ENCODE measurements at regions not wholly inside any gene's neighbourhood (a gene's known extent, or its start where the extent isn't known, plus 50 kb on each side); places are given as distances from the start of the nearest gene placed in this dataset.
"Not testable (repeated sequence)": the region's sequence is repeated elsewhere in the genome, so short reads cannot be mapped to it uniquely, and the experiment has no call there.

DNA sequence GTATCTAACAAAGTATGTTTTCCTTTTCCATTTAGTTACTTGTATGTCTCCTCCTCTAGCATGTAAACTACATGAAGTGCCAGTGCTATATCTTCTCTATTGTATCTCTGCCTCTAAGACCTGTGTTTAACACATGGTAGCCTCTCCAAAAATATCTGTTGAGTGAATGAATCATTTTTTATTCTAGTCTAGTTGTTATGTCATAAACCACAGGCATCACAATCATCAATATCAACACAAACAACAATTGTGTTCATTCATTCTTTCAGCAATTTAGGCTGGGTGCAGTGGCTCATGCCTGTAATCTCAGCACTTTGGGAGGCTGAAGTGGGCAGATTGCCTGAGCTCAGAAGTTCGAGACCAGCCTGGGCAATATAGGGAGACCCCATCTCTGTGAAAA lies 111.6 kb upstream of the EYA4 start:
- H3K4me3 ChIP-seq (ENCODE audit: low read length in 2 of 2): no peak overlapping the region
- H3K9ac ChIP-seq (ENCODE audit: low read depth in 1 of 2, low read length in 2 of 2): no peak overlapping the region
- H3K4me1 ChIP-seq (ENCODE audit: control insufficient read depth in 2 of 2, insufficient read depth in 2 of 2, low read length in 2 of 2): no peaks in the 10 kb centered on the region
- H3K27me3 ChIP-seq (ENCODE audit: control insufficient read depth in 2 of 2, insufficient read depth in 2 of 2, low read length in 2 of 2): no peaks in the 10 kb centered on the region
- no peaks in the 10 kb centered on the region for H3K9me3 ChIP-seq (ENCODE audit: control insufficient read depth in 2 of 2, low read length in 2 of 2)
- H3K27ac ChIP-seq (ENCODE audit: low read depth in 2 of 2, low read length in 2 of 2): no peak overlapping the region
- no peaks in the 10 kb centered on the region for H3K36me3 ChIP-seq (ENCODE audit: control insufficient read depth in 2 of 2, insufficient read depth in 2 of 2, low read length in 2 of 2)

DNA sequence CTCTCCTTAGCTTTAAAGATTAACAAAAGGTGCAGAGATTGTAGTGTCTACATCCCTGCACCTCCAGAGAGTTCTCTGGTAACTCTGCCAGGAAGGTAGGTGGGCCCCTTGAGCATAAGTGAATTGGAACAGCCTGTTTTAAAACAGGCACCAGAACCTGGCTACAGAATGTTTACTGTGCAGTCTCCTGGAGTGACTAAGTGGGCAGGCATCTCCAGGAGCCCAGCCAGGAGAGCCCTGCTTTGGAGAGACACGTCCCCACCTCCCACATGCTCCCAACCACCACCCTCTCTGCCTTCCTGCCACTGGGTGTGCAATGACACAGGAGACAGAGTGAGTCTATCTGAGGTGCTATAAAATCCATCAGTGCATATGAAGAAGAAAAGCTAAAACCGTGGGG lies 110.3 kb upstream of the EYA4 start:
- no peak overlapping the region for H3K9ac ChIP-seq (ENCODE audit: low read depth in 1 of 2, low read length in 2 of 2)
- H3K27me3 ChIP-seq (ENCODE audit: control insufficient read depth in 2 of 2, insufficient read depth in 2 of 2, low read length in 2 of 2): no peaks in the 10 kb centered on the region
- no peaks in the 10 kb centered on the region for H3K36me3 ChIP-seq (ENCODE audit: control insufficient read depth in 2 of 2, insufficient read depth in 2 of 2, low read length in 2 of 2)
- H3K27ac ChIP-seq (ENCODE audit: low read depth in 2 of 2, low read length in 2 of 2): no peak overlapping the region
- H3K4me3 ChIP-seq (ENCODE audit: low read length in 2 of 2): no peak overlapping the region
- H3K9me3 ChIP-seq (ENCODE audit: control insufficient read depth in 2 of 2, low read length in 2 of 2): no peaks in the 10 kb centered on the region
- no peaks in the 10 kb centered on the region for H3K4me1 ChIP-seq (ENCODE audit: control insufficient read depth in 2 of 2, insufficient read depth in 2 of 2, low read length in 2 of 2)

DNA sequence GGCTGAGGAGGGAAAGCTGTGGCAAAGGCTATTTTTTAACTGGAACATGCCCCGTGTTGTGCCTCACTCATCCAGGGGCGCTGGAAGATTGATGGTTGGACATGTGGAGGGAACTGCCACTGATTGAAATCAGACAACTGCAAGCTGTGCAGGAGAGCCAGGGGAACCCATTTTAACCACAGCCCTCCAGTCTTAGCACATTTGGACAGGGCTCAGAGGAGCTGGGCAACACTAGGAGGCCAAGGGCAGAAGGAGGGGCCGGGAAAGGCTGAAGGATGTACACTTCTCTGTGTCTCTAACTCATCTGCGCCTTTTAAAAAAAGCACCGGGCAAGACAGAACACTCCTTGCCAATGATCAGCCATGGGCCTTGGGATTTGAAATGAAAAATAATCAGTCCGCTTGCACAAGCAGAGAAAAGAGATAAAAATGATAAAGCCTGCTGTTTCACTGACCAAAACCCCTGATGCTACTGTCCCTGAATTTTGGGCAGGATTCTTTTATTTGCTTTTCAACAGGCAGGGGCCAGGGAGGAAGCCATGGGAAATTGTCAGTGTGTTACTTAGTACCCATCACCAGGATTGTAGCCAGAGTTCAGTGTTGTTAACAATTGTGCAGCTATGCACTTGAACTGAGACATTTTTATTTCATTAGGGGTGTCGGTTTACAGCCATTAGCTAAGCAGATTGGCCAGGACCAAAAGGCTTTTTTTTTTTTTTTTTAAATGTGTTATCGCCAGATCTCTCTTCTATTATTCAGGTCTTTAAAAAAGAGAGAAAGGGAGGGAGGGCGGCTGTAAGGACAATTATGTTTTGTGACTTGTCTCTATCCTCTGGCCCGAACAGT lies 109.3 kb upstream of the EYA4 start:
- Histone ChIP-seq H3K36me3 (ENCODE audit: control insufficient read depth in 2 of 2, insufficient read depth in 2 of 2, low read length in 2 of 2) (no peaks in the 10 kb centered on the region), H3K4me1 (ENCODE audit: control insufficient read depth in 2 of 2, insufficient read depth in 2 of 2, low read length in 2 of 2) (no peaks in the 10 kb centered on the region)

DNA sequence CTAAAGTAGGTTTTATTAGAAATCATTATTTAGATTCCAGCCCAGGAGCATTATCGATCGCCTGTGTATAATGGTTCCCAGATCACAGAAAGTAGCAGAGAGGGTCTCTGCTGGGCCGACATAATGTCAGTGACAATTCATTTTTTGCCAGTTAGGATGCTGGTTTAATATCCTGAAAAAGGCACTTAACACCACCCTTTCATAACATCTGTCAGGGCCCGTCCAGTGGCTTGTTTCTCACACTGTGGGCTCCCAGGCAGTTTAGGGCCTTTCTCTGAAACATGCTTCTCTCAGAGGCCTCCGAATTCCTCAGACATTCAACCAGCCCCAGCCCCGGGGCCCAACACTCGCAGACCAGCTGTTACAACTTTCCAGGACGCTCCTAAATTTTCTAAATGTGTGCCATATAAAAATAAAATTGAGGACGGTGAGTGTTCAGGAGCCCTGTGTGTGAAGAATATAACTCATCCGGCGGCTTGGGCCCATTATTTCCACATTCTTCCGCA lies 108.6 kb upstream of the EYA4 start:
- Histone ChIP-seq H3K27ac (ENCODE audit: low read depth in 2 of 2, low read length in 2 of 2) (no peak overlapping the region), H3K9me3 (ENCODE audit: control insufficient read depth in 2 of 2, low read length in 2 of 2) (no peaks in the 10 kb centered on the region), H3K9ac (ENCODE audit: low read depth in 1 of 2, low read length in 2 of 2) (no peak overlapping the region), H3K27me3 (ENCODE audit: control insufficient read depth in 2 of 2, insufficient read depth in 2 of 2, low read length in 2 of 2) (no peaks in the 10 kb centered on the region), H3K4me3 (ENCODE audit: low read length in 2 of 2) (no peak overlapping the region), H3K36me3 (ENCODE audit: control insufficient read depth in 2 of 2, insufficient read depth in 2 of 2, low read length in 2 of 2) (no peaks in the 10 kb centered on the region), H3K4me1 (ENCODE audit: control insufficient read depth in 2 of 2, insufficient read depth in 2 of 2, low read length in 2 of 2) (no peaks in the 10 kb centered on the region)

More for the DNA sequence above, 109.3 kb upstream of the EYA4 start:
- Histone ChIP-seq H3K4me3 (ENCODE audit: low read length in 2 of 2) (no peak overlapping the region), H3K27me3 (ENCODE audit: control insufficient read depth in 2 of 2, insufficient read depth in 2 of 2, low read length in 2 of 2) (no peaks in the 10 kb centered on the region), H3K9me3 (ENCODE audit: control insufficient read depth in 2 of 2, low read length in 2 of 2) (no peaks in the 10 kb centered on the region), H3K27ac (ENCODE audit: low read depth in 2 of 2, low read length in 2 of 2) (no peak overlapping the region), H3K9ac (ENCODE audit: low read depth in 1 of 2, low read length in 2 of 2) (no peak overlapping the region)

DNA sequence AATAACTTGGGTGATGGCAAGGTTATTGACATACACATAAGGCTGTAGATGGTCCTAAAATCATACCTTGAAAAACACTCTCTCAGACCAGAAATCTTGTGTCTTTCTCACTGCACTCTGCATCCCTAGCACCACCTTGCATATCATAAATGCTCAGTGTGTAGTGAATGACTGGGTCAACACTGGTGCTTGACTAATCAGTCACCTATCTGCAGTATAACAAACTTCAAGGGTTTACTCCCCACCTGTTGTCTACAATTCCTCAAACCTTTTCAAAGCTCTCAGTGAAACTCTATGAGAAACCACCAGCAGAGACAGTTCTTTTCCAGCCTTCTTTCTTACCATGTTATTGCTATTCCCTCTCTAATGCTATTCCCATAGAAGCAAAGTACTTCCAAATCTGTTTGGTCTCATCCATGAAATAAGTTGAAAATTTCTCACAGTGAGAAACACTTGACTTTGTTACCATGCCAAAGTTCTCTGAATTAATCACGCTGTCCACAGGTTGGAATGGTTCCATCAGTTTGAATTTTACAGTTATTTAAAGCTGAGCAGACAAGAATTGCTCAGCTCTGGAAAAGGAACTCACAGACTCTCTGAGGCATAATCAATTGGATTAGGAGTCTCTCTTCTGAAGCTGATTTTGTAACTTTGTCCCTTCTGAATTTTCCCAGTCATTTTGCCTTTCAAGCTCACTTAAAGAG lies 104.8 kb upstream of the EYA4 start:
- Histone ChIP-seq H3K4me1 (ENCODE audit: control insufficient read depth in 2 of 2, insufficient read depth in 2 of 2, low read length in 2 of 2) (no peaks in the 10 kb centered on the region), H3K9ac (ENCODE audit: low read depth in 1 of 2, low read length in 2 of 2) (no peak overlapping the region), H3K27me3 (ENCODE audit: control insufficient read depth in 2 of 2, insufficient read depth in 2 of 2, low read length in 2 of 2) (no peaks in the 10 kb centered on the region), H3K36me3 (ENCODE audit: control insufficient read depth in 2 of 2, insufficient read depth in 2 of 2, low read length in 2 of 2) (no peaks in the 10 kb centered on the region), H3K4me3 (ENCODE audit: low read length in 2 of 2) (no peak overlapping the region), H3K27ac (ENCODE audit: low read depth in 2 of 2, low read length in 2 of 2) (no peak overlapping the region), H3K9me3 (ENCODE audit: control insufficient read depth in 2 of 2, low read length in 2 of 2) (no peaks in the 10 kb centered on the region)

DNA sequence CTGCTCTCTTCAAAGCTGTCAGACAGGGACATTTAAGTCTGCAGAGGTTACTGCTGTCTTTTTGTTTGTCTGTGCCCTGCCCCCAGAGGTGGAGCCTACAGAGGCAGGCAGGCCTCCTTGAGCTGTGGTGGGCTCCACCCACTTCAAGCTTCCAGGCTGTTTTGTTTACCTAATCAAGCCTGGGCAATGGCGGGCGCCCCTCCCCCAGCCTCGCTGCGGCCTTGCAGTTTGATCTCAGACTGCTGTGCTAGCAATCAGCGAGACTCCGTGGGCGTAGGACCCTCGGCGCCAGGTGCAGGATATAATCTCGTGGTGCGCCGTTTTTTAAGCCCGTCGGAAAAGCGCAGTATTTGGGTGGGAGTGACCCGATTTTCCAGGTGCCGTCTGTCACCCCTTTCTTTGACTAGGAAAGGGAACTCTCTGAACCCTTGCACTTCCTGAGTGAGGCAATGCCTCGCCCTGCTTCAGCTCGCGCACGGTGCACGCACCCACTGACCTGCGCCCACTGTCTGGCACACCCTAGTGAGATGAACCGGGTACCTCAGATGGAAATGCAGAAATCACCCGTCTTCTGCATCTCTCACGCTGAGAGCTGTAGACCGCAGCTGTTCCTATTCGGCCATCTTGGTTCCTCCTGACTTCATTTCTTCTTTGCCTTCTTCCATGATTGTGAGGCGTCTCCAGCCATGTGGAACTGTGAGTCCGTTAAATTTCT lies 93.5 kb upstream of the EYA4 start:
- not testable (repeated sequence) for H3K27ac ChIP-seq (ENCODE audit: low read depth in 2 of 2, low read length in 2 of 2); H3K4me3 ChIP-seq (ENCODE audit: low read length in 2 of 2); H3K9me3 ChIP-seq (ENCODE audit: control insufficient read depth in 2 of 2, low read length in 2 of 2); H3K36me3 ChIP-seq (ENCODE audit: control insufficient read depth in 2 of 2, insufficient read depth in 2 of 2, low read length in 2 of 2); H3K4me1 ChIP-seq (ENCODE audit: control insufficient read depth in 2 of 2, insufficient read depth in 2 of 2, low read length in 2 of 2); H3K27me3 ChIP-seq (ENCODE audit: control insufficient read depth in 2 of 2, insufficient read depth in 2 of 2, low read length in 2 of 2); H3K9ac ChIP-seq (ENCODE audit: low read depth in 1 of 2, low read length in 2 of 2)

DNA sequence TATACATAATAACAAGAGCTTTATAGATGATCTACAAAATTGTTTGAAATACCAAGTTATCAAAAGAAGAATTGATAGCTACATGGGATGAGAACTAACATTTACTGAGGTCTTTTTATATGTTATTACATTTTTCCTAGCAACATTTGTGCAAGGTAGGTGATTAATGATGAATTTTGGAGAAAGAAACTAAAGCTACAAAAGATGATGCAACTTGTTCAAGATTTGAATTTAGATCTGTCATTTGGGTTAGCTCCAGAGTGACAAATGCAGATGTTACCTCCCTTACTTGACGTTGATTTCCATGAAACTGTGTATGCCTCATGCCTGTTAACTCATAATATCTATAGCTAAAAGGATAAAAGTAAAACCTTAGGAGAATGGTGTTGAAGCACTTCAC lies 84.5 kb upstream of the EYA4 start:
- Histone ChIP-seq H3K4me3 (ENCODE audit: low read length in 2 of 2) (no peak overlapping the region), H3K27me3 (ENCODE audit: control insufficient read depth in 2 of 2, insufficient read depth in 2 of 2, low read length in 2 of 2) (no peaks in the 10 kb centered on the region), H3K36me3 (ENCODE audit: control insufficient read depth in 2 of 2, insufficient read depth in 2 of 2, low read length in 2 of 2) (no peaks in the 10 kb centered on the region), H3K9ac (ENCODE audit: low read depth in 1 of 2, low read length in 2 of 2) (no peak overlapping the region), H3K27ac (ENCODE audit: low read depth in 2 of 2, low read length in 2 of 2) (no peak overlapping the region), H3K4me1 (ENCODE audit: control insufficient read depth in 2 of 2, insufficient read depth in 2 of 2, low read length in 2 of 2) (no peaks in the 10 kb centered on the region), H3K9me3 (ENCODE audit: control insufficient read depth in 2 of 2, low read length in 2 of 2) (no peaks in the 10 kb centered on the region)

DNA sequence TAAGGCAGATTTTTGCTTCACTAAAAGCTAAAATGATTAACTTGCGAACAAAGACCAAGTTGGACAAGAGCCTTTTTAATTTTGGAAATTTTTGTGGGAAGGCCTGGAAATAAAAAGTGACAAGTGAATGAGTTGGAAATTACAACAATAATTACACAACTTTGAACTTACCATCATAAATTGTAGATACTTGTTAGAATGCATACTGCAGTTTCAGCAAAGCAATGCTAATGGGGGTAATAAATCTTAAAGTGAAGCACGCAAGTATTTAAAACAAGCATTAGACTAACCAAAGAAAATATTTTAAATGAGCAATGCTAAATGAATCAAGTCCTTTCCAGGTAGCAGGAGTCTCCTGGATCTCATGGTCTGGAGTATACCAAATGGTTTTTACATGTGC lies 83.2 kb upstream of the EYA4 start:
- Histone ChIP-seq H3K27ac (ENCODE audit: low read depth in 2 of 2, low read length in 2 of 2) (no peak overlapping the region), H3K9me3 (ENCODE audit: control insufficient read depth in 2 of 2, low read length in 2 of 2) (no peaks in the 10 kb centered on the region), H3K4me1 (ENCODE audit: control insufficient read depth in 2 of 2, insufficient read depth in 2 of 2, low read length in 2 of 2) (no peaks in the 10 kb centered on the region), H3K4me3 (ENCODE audit: low read length in 2 of 2) (no peak overlapping the region), H3K27me3 (ENCODE audit: control insufficient read depth in 2 of 2, insufficient read depth in 2 of 2, low read length in 2 of 2) (no peaks in the 10 kb centered on the region), H3K36me3 (ENCODE audit: control insufficient read depth in 2 of 2, insufficient read depth in 2 of 2, low read length in 2 of 2) (no peaks in the 10 kb centered on the region), H3K9ac (ENCODE audit: low read depth in 1 of 2, low read length in 2 of 2) (no peak overlapping the region)

DNA sequence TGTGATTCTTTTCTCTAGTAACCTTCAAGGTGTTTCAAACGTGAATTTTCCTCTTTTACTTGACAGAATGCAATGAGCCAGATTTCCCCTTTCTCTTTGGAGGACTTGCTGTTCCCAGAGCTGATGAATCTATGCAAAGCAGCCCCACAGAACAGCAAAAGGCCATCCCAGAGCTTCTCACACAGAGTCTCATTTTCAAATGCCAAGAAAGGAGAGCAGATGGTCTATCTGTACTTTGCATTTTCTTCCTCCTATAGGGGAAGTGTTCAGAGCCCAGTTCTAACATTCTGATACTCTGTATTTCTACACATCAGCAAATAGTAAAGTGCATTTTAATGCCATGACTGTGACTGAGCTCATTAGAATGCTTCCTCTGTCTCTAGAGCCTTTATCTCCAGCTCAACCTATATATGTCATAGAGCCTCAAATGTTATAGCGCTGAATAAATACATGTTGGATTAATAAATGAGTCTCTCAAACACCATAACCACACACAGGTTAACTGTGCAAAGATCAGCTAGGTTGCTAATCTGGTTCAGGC lies 81.8 kb upstream of the EYA4 start:
- no peaks in the 10 kb centered on the region for H3K36me3 ChIP-seq (ENCODE audit: control insufficient read depth in 2 of 2, insufficient read depth in 2 of 2, low read length in 2 of 2)

DNA sequence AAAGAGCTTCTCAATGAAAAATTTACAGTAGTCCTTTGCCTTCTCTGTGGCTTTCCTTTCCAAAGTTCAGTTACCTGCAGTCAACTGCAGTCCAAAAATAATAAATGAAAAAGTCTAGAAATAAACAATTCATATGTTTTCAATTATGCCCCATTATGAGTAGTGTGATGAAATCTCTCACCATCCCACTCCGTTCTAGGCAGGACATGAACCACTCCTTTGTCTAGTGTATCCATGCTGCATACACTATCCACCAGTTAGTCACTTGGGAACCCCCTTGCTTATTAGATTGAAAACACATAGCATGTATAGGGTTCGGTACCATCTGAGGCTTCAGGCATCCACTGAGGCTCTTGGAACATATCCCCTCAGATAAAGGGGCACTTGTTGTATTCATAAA lies 80.6 kb upstream of the EYA4 start:
- Histone ChIP-seq H3K27ac (ENCODE audit: low read depth in 2 of 2, low read length in 2 of 2) (no peak overlapping the region), H3K9me3 (ENCODE audit: control insufficient read depth in 2 of 2, low read length in 2 of 2) (no peaks in the 10 kb centered on the region), H3K4me3 (ENCODE audit: low read length in 2 of 2) (no peak overlapping the region), H3K9ac (ENCODE audit: low read depth in 1 of 2, low read length in 2 of 2) (no peak overlapping the region), H3K4me1 (ENCODE audit: control insufficient read depth in 2 of 2, insufficient read depth in 2 of 2, low read length in 2 of 2) (no peaks in the 10 kb centered on the region), H3K27me3 (ENCODE audit: control insufficient read depth in 2 of 2, insufficient read depth in 2 of 2, low read length in 2 of 2) (no peaks in the 10 kb centered on the region), H3K36me3 (ENCODE audit: control insufficient read depth in 2 of 2, insufficient read depth in 2 of 2, low read length in 2 of 2) (no peaks in the 10 kb centered on the region)

More for the DNA sequence above, 81.8 kb upstream of the EYA4 start:
- no peaks in the 10 kb centered on the region for H3K4me1 ChIP-seq (ENCODE audit: control insufficient read depth in 2 of 2, insufficient read depth in 2 of 2, low read length in 2 of 2)
- H3K9ac ChIP-seq (ENCODE audit: low read depth in 1 of 2, low read length in 2 of 2): no peak overlapping the region
- H3K4me3 ChIP-seq (ENCODE audit: low read length in 2 of 2): no peak overlapping the region
- H3K9me3 ChIP-seq (ENCODE audit: control insufficient read depth in 2 of 2, low read length in 2 of 2): no peaks in the 10 kb centered on the region
- H3K27ac ChIP-seq (ENCODE audit: low read depth in 2 of 2, low read length in 2 of 2): no peak overlapping the region
- H3K27me3 ChIP-seq (ENCODE audit: control insufficient read depth in 2 of 2, insufficient read depth in 2 of 2, low read length in 2 of 2): no peaks in the 10 kb centered on the region
